HCT116 (cell line): ENCODE measurements at regions not wholly inside any gene's neighbourhood (a gene's known extent, or its start where the extent isn't known, plus 50 kb on each side); places are given as distances from the start of the nearest gene placed in this dataset.

ENCODE experiments used
- ATAC-seq: fragments of 200-7000 bp; cut with Tn5 transposase; 2 replicates; pipeline ENCODE4 v1.9.1; 2020; ENCODE audit warnings: mild to moderate bottlenecking, moderate library complexity
- BruUV-seq: library from RNA; stranded (reverse); fragments of 400-500 nt; replicated peaks from 2 replicates; lab custom pipeline; 2021; lab: Mats Ljungman, UMichigan
- CTCF ChIA-PET: fragments of 300-600 bp; sonication (Branson Sonifier 250); formaldehyde crosslinking; loops from one replicate; lab custom pipeline; 2021; ENCODE audit warnings: antibody characterized with exemption; lab: Charles Lee
- POLR2A ChIA-PET: fragments of 300-600, 350-600 bp; sonication (Branson Sonifier 250); formaldehyde crosslinking; loops from one replicate; lab custom pipeline; 2021; ENCODE audit warnings: antibody characterized with exemption; lab: Charles Lee
- RAD21 ChIA-PET, 2 experiments: fragments of 300-600 bp; sonication (Branson Sonifier 250); formaldehyde crosslinking; loops; one replicate each; lab custom pipeline; 2023; ENCODE audit warnings: low total read pairs in 2 of 2; ENCODE audit not compliant: uncharacterized antibody in 2 of 2, unreplicated experiment in 2 of 2, low non-redundant PET in 1 of 2; lab: Charles Lee
- DNase-seq: peaks from one replicate; pipeline ENCODE4 v3.0.0-alpha.2; 2010; ENCODE audit warnings: low read depth, low spot score
- H2AFZ ChIP-seq: fragments of 200-600 bp; shearing (Covaris generic), sonication (generic); 2 replicates; pipeline ENCODE4 v1.6.1; 2017; ENCODE audit warnings: low read depth, mixed run types, mixed read lengths, antibody characterized with exemption, low read length; ENCODE audit not compliant: poor library complexity, severe bottlenecking
- H3K27ac ChIP-seq: 2 replicates; pipeline ENCODE4 v1.5.1; 2012; ENCODE audit warnings: low read depth, low read length
- H3K27me3 ChIP-seq: fragments of 200-600 bp; sonication (generic); 2 replicates; pipeline ENCODE4 v1.6.1; 2016; ENCODE audit warnings: mixed run types, low read length, mixed read lengths; ENCODE audit not compliant: insufficient read depth
- H3K36me3 ChIP-seq, 2 experiments: fragments of 200-500 bp in 1 of 2; fragments of 200-600 bp in 1 of 2; sonication (Bioruptor generic) in 1 of 2; sonication (generic) in 1 of 2; 2 replicates each; pipeline versions ENCODE4 v1.5.1 to v1.6.1; 2014 to 2016; ENCODE audit warnings: low read length in 2 of 2, inconsistent platforms in 1 of 2, mixed read lengths in 1 of 2, mixed run types in 1 of 2; ENCODE audit not compliant: insufficient read depth in 2 of 2, control insufficient read depth in 1 of 2
- H3K4me1 ChIP-seq, 2 experiments: fragments of 200-600 bp in 1 of 2; sonication (generic) in 1 of 2; 2 replicates each; pipeline versions ENCODE4 v1.5.1 to v1.6.1; 2012 to 2017; ENCODE audit warnings: low read length in 2 of 2, inconsistent platforms in 1 of 2, mild to moderate bottlenecking in 1 of 2, mixed read lengths in 1 of 2, mixed run types in 1 of 2, moderate library complexity in 1 of 2; ENCODE audit not compliant: insufficient read depth in 2 of 2, control insufficient read depth in 1 of 2
- H3K4me2 ChIP-seq: fragments of 200-600 bp; sonication (generic); 2 replicates; pipeline ENCODE4 v1.6.1; 2017; ENCODE audit warnings: mixed run types, low read length, mixed read lengths
- H3K4me3 ChIP-seq, 2 experiments: fragments of 200-600 bp in 1 of 2; sonication (generic) in 1 of 2; replicated peaks in 1 of 2; 2 replicates each; pipeline ENCODE4 v1.5.1; 2011 to 2016; ENCODE audit warnings: low read length in 2 of 2, control low read depth in 1 of 2, low read depth in 1 of 2, mild to moderate bottlenecking in 1 of 2, mixed read lengths in 1 of 2, mixed run types in 1 of 2
- H3K79me2 ChIP-seq: fragments of 200-600 bp; sonication (generic); 2 replicates; pipeline ENCODE4 v1.6.1; 2017; ENCODE audit warnings: mild to moderate bottlenecking, mixed run types, low read length, moderate library complexity, mixed read lengths; ENCODE audit not compliant: insufficient read depth
- H3K9ac ChIP-seq: fragments of 200-600 bp; sonication (generic); 2 replicates; pipeline ENCODE4 v1.6.1; 2016; ENCODE audit warnings: low read length, mixed read lengths
- H3K9me2 ChIP-seq: fragments of 200-600 bp; sonication (generic), shearing (Covaris generic); 2 replicates; pipeline ENCODE4 v1.6.1; 2017; ENCODE audit warnings: mixed run types, mild to moderate bottlenecking, moderate library complexity; ENCODE audit not compliant: insufficient read depth
- H3K9me3 ChIP-seq, 2 experiments: fragments of 200-500 bp in 1 of 2; fragments of 200-600 bp in 1 of 2; sonication (Bioruptor generic) in 1 of 2; sonication (generic) in 1 of 2; 2 replicates each; pipeline ENCODE4 v1.6.1; 2014 to 2017; ENCODE audit warnings: low read length in 2 of 2, mixed read lengths in 2 of 2, inconsistent platforms in 1 of 2, low read depth in 1 of 2, mild to moderate bottlenecking in 1 of 2, mixed run types in 1 of 2, moderate library complexity in 1 of 2; ENCODE audit not compliant: control insufficient read depth in 1 of 2, insufficient read depth in 1 of 2
- H4K20me1 ChIP-seq: fragments of 200-600 bp; sonication (generic), shearing (Covaris generic); 2 replicates; pipeline ENCODE4 v1.6.1; 2017; ENCODE audit warnings: mixed run types, mild to moderate bottlenecking, moderate library complexity; ENCODE audit not compliant: insufficient read depth
- EZH2phosphoT487 ChIP-seq: fragments of 200-600 bp; IDR thresholded peaks from 2 replicates; pipeline ENCODE4 v1.6.1; 2018; ENCODE audit warnings: antibody characterized with exemption, borderline replicate concordance
- JUND ChIP-seq: IDR thresholded peaks from 2 replicates; pipeline ENCODE4 v1.6.1; 2012
- RAD21 ChIP-seq: IDR thresholded peaks from 2 replicates; pipeline ENCODE4 v1.6.1; 2012; ENCODE audit warnings: low read depth, mild to moderate bottlenecking
- YY1 ChIP-seq: IDR thresholded peaks from 2 replicates; pipeline ENCODE4 v1.6.1; 2011; ENCODE audit warnings: low read length, low read depth, moderate library complexity, mild to moderate bottlenecking; ENCODE audit not compliant: insufficient replicate concordance; ENCODE audit errors: extremely low read depth
- ZNF274 ChIP-seq: fragments of 200-500 bp; sonication (Bioruptor generic); IDR thresholded peaks from 2 replicates; pipeline ENCODE4 v1.6.1; 2014; ENCODE audit warnings: mild to moderate bottlenecking, low read depth, low read length, inconsistent platforms
- intact Hi-C: fragments of 100-400 bp; cut with micrococcal nuclease; formaldehyde crosslinking; loops from 2 replicates; pipeline ENCODE4 v1.10.0; 2022
- TF ChIP-seq, protein P1 (sequence below): IDR thresholded peaks from 2 replicates; pipeline ENCODE4 v1.6.1; 2012; ENCODE audit warnings: low read depth
- TF ChIP-seq, protein P2 (sequence below), 3 experiments: fragments of 200-600 bp in 1 of 3; sonication (generic) in 1 of 3; IDR thresholded peaks in 2 of 3; conservative IDR thresholded peaks in 1 of 3; 2 replicates each; pipeline ENCODE4 v1.5.1; 2012 to 2017; ENCODE audit warnings: low read depth in 2 of 3, low read length in 2 of 3, antibody characterized with exemption in 1 of 3, borderline replicate concordance in 1 of 3, control low read depth in 1 of 3, mild to moderate bottlenecking in 1 of 3, mixed read lengths in 1 of 3, mixed run types in 1 of 3, moderate library complexity in 1 of 3; ENCODE audit not compliant: insufficient read depth in 1 of 3

DNA sequence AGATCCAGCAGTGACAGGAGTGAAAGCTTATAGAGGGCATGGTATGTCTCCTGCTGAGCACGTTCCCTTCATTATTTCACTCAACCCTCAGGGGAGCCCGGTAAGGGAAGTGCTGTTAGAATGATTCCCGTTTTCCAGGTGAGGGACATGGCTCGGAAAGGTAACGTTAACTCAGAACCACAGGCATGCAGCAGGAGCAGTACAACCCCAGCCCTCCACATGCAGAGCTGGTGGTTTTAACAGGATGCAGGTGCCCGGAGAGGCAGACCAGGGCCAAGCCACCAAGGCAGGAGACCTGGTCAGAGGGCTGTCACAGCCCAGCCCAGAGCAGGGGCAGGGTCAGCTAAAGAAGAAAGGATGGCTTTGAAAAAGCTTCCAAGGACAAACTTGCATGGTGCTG, 268.5 kb downstream of the SH3BP4 start:
- Histone ChIP-seq H3K4me1 (no peaks in the 10 kb centered on the region), H3K27me3 (no peaks in the 10 kb centered on the region), H3K4me2 (no peak overlapping the region), H2AFZ (no peak overlapping the region), H3K9me2 (0 out of 2 replicates have a peak, but pooled peaks cover 3% of the 10 kb centered on the region), H3K79me2 (no peaks in the 10 kb centered on the region), H3K9me3 (no peaks in the 10 kb centered on the region), H3K27ac (no peak overlapping the region), H3K36me3 (no peaks in the 10 kb centered on the region)
- no TSS peak for BruUV-seq
- ATAC-seq (no peak), DNase-seq (no peak)
- ChIA-PET POLR2A (no interaction called here), RAD21 (no interaction called here), CTCF (no interaction called here)
- intact Hi-C loops, result no loop called here
- TF ChIP-seq JUND (no peak), YY1 (no peak), EZH2phosphoT487 (no peak), ZNF274 (no peak), RAD21 (no peak)
- TF ChIP-seq, protein P1, sequence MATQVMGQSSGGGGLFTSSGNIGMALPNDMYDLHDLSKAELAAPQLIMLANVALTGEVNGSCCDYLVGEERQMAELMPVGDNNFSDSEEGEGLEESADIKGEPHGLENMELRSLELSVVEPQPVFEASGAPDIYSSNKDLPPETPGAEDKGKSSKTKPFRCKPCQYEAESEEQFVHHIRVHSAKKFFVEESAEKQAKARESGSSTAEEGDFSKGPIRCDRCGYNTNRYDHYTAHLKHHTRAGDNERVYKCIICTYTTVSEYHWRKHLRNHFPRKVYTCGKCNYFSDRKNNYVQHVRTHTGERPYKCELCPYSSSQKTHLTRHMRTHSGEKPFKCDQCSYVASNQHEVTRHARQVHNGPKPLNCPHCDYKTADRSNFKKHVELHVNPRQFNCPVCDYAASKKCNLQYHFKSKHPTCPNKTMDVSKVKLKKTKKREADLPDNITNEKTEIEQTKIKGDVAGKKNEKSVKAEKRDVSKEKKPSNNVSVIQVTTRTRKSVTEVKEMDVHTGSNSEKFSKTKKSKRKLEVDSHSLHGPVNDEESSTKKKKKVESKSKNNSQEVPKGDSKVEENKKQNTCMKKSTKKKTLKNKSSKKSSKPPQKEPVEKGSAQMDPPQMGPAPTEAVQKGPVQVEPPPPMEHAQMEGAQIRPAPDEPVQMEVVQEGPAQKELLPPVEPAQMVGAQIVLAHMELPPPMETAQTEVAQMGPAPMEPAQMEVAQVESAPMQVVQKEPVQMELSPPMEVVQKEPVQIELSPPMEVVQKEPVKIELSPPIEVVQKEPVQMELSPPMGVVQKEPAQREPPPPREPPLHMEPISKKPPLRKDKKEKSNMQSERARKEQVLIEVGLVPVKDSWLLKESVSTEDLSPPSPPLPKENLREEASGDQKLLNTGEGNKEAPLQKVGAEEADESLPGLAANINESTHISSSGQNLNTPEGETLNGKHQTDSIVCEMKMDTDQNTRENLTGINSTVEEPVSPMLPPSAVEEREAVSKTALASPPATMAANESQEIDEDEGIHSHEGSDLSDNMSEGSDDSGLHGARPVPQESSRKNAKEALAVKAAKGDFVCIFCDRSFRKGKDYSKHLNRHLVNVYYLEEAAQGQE, result no peak
- TF ChIP-seq, protein P2, sequence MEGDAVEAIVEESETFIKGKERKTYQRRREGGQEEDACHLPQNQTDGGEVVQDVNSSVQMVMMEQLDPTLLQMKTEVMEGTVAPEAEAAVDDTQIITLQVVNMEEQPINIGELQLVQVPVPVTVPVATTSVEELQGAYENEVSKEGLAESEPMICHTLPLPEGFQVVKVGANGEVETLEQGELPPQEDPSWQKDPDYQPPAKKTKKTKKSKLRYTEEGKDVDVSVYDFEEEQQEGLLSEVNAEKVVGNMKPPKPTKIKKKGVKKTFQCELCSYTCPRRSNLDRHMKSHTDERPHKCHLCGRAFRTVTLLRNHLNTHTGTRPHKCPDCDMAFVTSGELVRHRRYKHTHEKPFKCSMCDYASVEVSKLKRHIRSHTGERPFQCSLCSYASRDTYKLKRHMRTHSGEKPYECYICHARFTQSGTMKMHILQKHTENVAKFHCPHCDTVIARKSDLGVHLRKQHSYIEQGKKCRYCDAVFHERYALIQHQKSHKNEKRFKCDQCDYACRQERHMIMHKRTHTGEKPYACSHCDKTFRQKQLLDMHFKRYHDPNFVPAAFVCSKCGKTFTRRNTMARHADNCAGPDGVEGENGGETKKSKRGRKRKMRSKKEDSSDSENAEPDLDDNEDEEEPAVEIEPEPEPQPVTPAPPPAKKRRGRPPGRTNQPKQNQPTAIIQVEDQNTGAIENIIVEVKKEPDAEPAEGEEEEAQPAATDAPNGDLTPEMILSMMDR (IDR thresholded peaks at IDR 0.05 in 2 of 3, conservative IDR thresholded peaks at IDR 0.05 in 1 of 3; ENCODE audit: borderline replicate concordance in 1 of 3, insufficient read depth in 1 of 3, low read depth in 2 of 3, low read length in 2 of 3), result no peak
- TF ChIP-seq, all 23 proteins: peak for 0
- no peak overlapping the region for H3K9ac ChIP-seq
- no peaks in the 10 kb centered on the region for H4K20me1 ChIP-seq
- H3K4me3 ChIP-seq, result no peak overlapping the region
